ENCODE measurements at regions not wholly inside any gene's neighbourhood (a gene's known extent, or its start where the extent isn't known, plus 50 kb on each side); places are given as distances from the start of the nearest gene placed in this dataset.
"Not testable (repeated sequence)": the region's sequence is repeated elsewhere in the genome, so short reads cannot be mapped to it uniquely, and the experiment has no call there.

GRCh38 chr7:153190986-153191385 is 431.4 kb downstream of the ACTR3B start:
- no peaks in the 10 kb centered on the region for H3K36me3 ChIP-seq (ENCODE audit: insufficient read depth, low read length)
- DNase-seq = no peak
- no peak overlapping the region for H3K4me3 Mint-ChIP-seq
- H3K27me3 ChIP-seq (ENCODE audit: insufficient read depth, low read length, poor library complexity, severe bottlenecking) = no peaks in the 10 kb centered on the region
- no peak overlapping the region for H3K27ac ChIP-seq (ENCODE audit: low read depth, low read length)
- no peak overlapping the region for H3K4me3 ChIP-seq (ENCODE audit: low read length)
- no peaks in the 10 kb centered on the region for H3K4me1 ChIP-seq (ENCODE audit: insufficient read depth, low read length)
- CTCF ChIA-PET = no interaction called here
- H3K9me3 Mint-ChIP-seq = peaks cover 4 to 5% (median 5%) of the 10 kb centered on the region in 5 donors
- no peaks in the 10 kb centered on the region for H3K36me3 Mint-ChIP-seq
- no peak overlapping the region for H3K27ac Mint-ChIP-seq
- H3K4me1 Mint-ChIP-seq = no peaks in the 10 kb centered on the region
- peaks cover 0 to 3% of the 10 kb centered on the region in 2 donors for H3K27me3 Mint-ChIP-seq
- no peaks in the 10 kb centered on the region for H3K9me3 ChIP-seq (ENCODE audit: low read length)
- POLR2A ChIA-PET = no interaction called here

GRCh38 chr7:153193144-153193595 is 433.6 kb downstream of the ACTR3B start:
- CTCF ChIA-PET = no interaction called here
- H3K27me3 Mint-ChIP-seq = peaks cover 0 to 3% of the 10 kb centered on the region in 2 donors

GRCh38 chr7:153217032-153217431 is 457.5 kb downstream of the ACTR3B start:
- no peak overlapping the region for H3K27ac Mint-ChIP-seq

More at GRCh38 chr7:153193144-153193595, 433.6 kb downstream of the ACTR3B start:
- no peak overlapping the region for H3K4me3 Mint-ChIP-seq
- H3K9me3 ChIP-seq (ENCODE audit: low read length) = no peaks in the 10 kb centered on the region
- H3K4me3 ChIP-seq (ENCODE audit: low read length) = no peak overlapping the region
- H3K27ac ChIP-seq (ENCODE audit: low read depth, low read length) = no peak overlapping the region
- POLR2A ChIA-PET = no interaction called here
- no peaks in the 10 kb centered on the region for H3K4me1 ChIP-seq (ENCODE audit: insufficient read depth, low read length)
- no peaks in the 10 kb centered on the region for H3K36me3 ChIP-seq (ENCODE audit: insufficient read depth, low read length)
- H3K27ac Mint-ChIP-seq = no peak overlapping the region
- peaks cover 4 to 11% (median 5%) of the 10 kb centered on the region in 5 donors for H3K9me3 Mint-ChIP-seq
- H3K36me3 Mint-ChIP-seq = no peaks in the 10 kb centered on the region
- no peak for DNase-seq
- no peaks in the 10 kb centered on the region for H3K4me1 Mint-ChIP-seq
- H3K27me3 ChIP-seq (ENCODE audit: insufficient read depth, low read length, poor library complexity, severe bottlenecking) = no peaks in the 10 kb centered on the region

GRCh38 chr7:153224890-153225289 is 465.3 kb downstream of the ACTR3B start:
- Histone ChIP-seq H3K4me3 (ENCODE audit: low read length) (no peak overlapping the region), H3K4me1 (ENCODE audit: insufficient read depth, low read length) (no peaks in the 10 kb centered on the region), H3K27me3 (ENCODE audit: insufficient read depth, low read length, poor library complexity, severe bottlenecking) (no peaks in the 10 kb centered on the region), H3K27ac (ENCODE audit: low read depth, low read length) (no peak overlapping the region), H3K9me3 (ENCODE audit: low read length) (no peaks in the 10 kb centered on the region), H3K36me3 (ENCODE audit: insufficient read depth, low read length) (no peaks in the 10 kb centered on the region)
- POLR2A ChIA-PET = no interaction called here
- H3K27me3 Mint-ChIP-seq = no peaks in the 10 kb centered on the region
- DNase-seq = no peak
- CTCF ChIA-PET = no interaction called here
- peaks cover 19 to 47% (median 40%) of the 10 kb centered on the region in 5 donors for H3K9me3 Mint-ChIP-seq
- no peak overlapping the region for H3K4me3 Mint-ChIP-seq
- H3K27ac Mint-ChIP-seq = no peak overlapping the region
- H3K4me1 Mint-ChIP-seq = no peaks in the 10 kb centered on the region
- no peaks in the 10 kb centered on the region for H3K36me3 Mint-ChIP-seq

More at GRCh38 chr7:153217032-153217431, 457.5 kb downstream of the ACTR3B start:
- no peaks in the 10 kb centered on the region for H3K4me1 Mint-ChIP-seq
- ChIA-PET POLR2A (no interaction called here), CTCF (no interaction called here)
- no peaks in the 10 kb centered on the region for H3K27me3 ChIP-seq (ENCODE audit: insufficient read depth, low read length, poor library complexity, severe bottlenecking)
- no peaks in the 10 kb centered on the region for H3K36me3 ChIP-seq (ENCODE audit: insufficient read depth, low read length)
- no peaks in the 10 kb centered on the region for H3K9me3 ChIP-seq (ENCODE audit: low read length)
- H3K9me3 Mint-ChIP-seq = peaks cover 25 to 48% (median 44%) of the 10 kb centered on the region in 5 donors
- H3K4me1 ChIP-seq (ENCODE audit: insufficient read depth, low read length) = no peaks in the 10 kb centered on the region
- no peak overlapping the region for H3K27ac ChIP-seq (ENCODE audit: low read depth, low read length)
- H3K27me3 Mint-ChIP-seq = no peaks in the 10 kb centered on the region
- H3K36me3 Mint-ChIP-seq = peaks cover 0 to 11% (median 4%) of the 10 kb centered on the region in 3 donors
- H3K4me3 ChIP-seq (ENCODE audit: low read length) = no peak overlapping the region
- H3K4me3 Mint-ChIP-seq = no peak overlapping the region
- DNase-seq = no peak

GRCh38 chr7:153245136-153245535 is 485.6 kb downstream of the ACTR3B start:
- H3K9me3 ChIP-seq (ENCODE audit: low read length); POLR2A ChIA-PET; H3K36me3 Mint-ChIP-seq; H3K27ac ChIP-seq (ENCODE audit: low read depth, low read length); H3K36me3 ChIP-seq (ENCODE audit: insufficient read depth, low read length); H3K27ac Mint-ChIP-seq; H3K27me3 ChIP-seq (ENCODE audit: insufficient read depth, low read length, poor library complexity, severe bottlenecking); H3K9me3 Mint-ChIP-seq; H3K4me1 Mint-ChIP-seq; H3K4me3 Mint-ChIP-seq; CTCF ChIA-PET; H3K27me3 Mint-ChIP-seq; H3K4me1 ChIP-seq (ENCODE audit: insufficient read depth, low read length); H3K4me3 ChIP-seq (ENCODE audit: low read length); DNase-seq: not testable (repeated sequence)

GRCh38 chr7:153245809-153246208 is 486.3 kb downstream of the ACTR3B start:
- peaks cover 0 to 8% (median 5%) of the 10 kb centered on the region in 5 donors for H3K9me3 Mint-ChIP-seq
- H3K27me3 Mint-ChIP-seq = no peaks in the 10 kb centered on the region
- H3K27me3 ChIP-seq (ENCODE audit: insufficient read depth, low read length, poor library complexity, severe bottlenecking) = no peaks in the 10 kb centered on the region
- ChIA-PET POLR2A (no interaction called here), CTCF (no interaction called here)
- no peaks in the 10 kb centered on the region for H3K9me3 ChIP-seq (ENCODE audit: low read length)
- H3K36me3 Mint-ChIP-seq = no peaks in the 10 kb centered on the region
- no peaks in the 10 kb centered on the region for H3K36me3 ChIP-seq (ENCODE audit: insufficient read depth, low read length)
- no peak overlapping the region for H3K4me3 Mint-ChIP-seq
- no peak overlapping the region for H3K27ac Mint-ChIP-seq
- no peaks in the 10 kb centered on the region for H3K4me1 ChIP-seq (ENCODE audit: insufficient read depth, low read length)
- DNase-seq = no peak
- H3K27ac ChIP-seq (ENCODE audit: low read depth, low read length) = no peak overlapping the region
- H3K4me3 ChIP-seq (ENCODE audit: low read length) = no peak overlapping the region
- no peaks in the 10 kb centered on the region for H3K4me1 Mint-ChIP-seq

GRCh38 chr7:153247926-153248325 is 488.4 kb downstream of the ACTR3B start:
- POLR2A ChIA-PET = no interaction called here
- H3K27me3 Mint-ChIP-seq = no peaks in the 10 kb centered on the region

GRCh38 chr7:153258686-153259085 is 499.1 kb downstream of the ACTR3B start:
- Mint-ChIP-seq H3K27me3 (no peaks in the 10 kb centered on the region), H3K9me3 (peaks cover 0 to 6% (median 5%) of the 10 kb centered on the region in 5 donors), H3K4me1 (no peaks in the 10 kb centered on the region), H3K27ac (no peak overlapping the region), H3K4me3 (no peak overlapping the region), H3K36me3 (no peaks in the 10 kb centered on the region)
- H3K9me3 ChIP-seq (ENCODE audit: low read length) = no peaks in the 10 kb centered on the region
- no peak for DNase-seq
- H3K4me1 ChIP-seq (ENCODE audit: insufficient read depth, low read length) = no peaks in the 10 kb centered on the region
- no peak overlapping the region for H3K4me3 ChIP-seq (ENCODE audit: low read length)
- H3K36me3 ChIP-seq (ENCODE audit: insufficient read depth, low read length) = no peaks in the 10 kb centered on the region
- H3K27me3 ChIP-seq (ENCODE audit: insufficient read depth, low read length, poor library complexity, severe bottlenecking) = no peaks in the 10 kb centered on the region
- ChIA-PET POLR2A (no interaction called here), CTCF (no interaction called here)
- no peak overlapping the region for H3K27ac ChIP-seq (ENCODE audit: low read depth, low read length)

More at GRCh38 chr7:153247926-153248325, 488.4 kb downstream of the ACTR3B start:
- H3K27ac Mint-ChIP-seq = no peak overlapping the region
- Histone ChIP-seq H3K27ac (ENCODE audit: low read depth, low read length) (no peak overlapping the region), H3K4me3 (ENCODE audit: low read length) (no peak overlapping the region), H3K9me3 (ENCODE audit: low read length) (no peaks in the 10 kb centered on the region), H3K36me3 (ENCODE audit: insufficient read depth, low read length) (no peaks in the 10 kb centered on the region), H3K4me1 (ENCODE audit: insufficient read depth, low read length) (no peaks in the 10 kb centered on the region), H3K27me3 (ENCODE audit: insufficient read depth, low read length, poor library complexity, severe bottlenecking) (no peaks in the 10 kb centered on the region)
- CTCF ChIA-PET = no interaction called here
- no peak for DNase-seq
- H3K4me1 Mint-ChIP-seq = no peaks in the 10 kb centered on the region
- peaks cover 0 to 8% (median 0%) of the 10 kb centered on the region in 5 donors for H3K9me3 Mint-ChIP-seq
- no peaks in the 10 kb centered on the region for H3K36me3 Mint-ChIP-seq
- no peak overlapping the region for H3K4me3 Mint-ChIP-seq

GRCh38 chr7:153276394-153276793 is 516.8 kb downstream of the ACTR3B start:
- no peak for DNase-seq
- no peak overlapping the region for H3K27ac Mint-ChIP-seq
- peaks cover 11 to 26% (median 18%) of the 10 kb centered on the region in 5 donors for H3K9me3 Mint-ChIP-seq
- no peaks in the 10 kb centered on the region for H3K27me3 ChIP-seq (ENCODE audit: insufficient read depth, low read length, poor library complexity, severe bottlenecking)
- ChIA-PET POLR2A (no interaction called here), CTCF (no interaction called here)
- no peaks in the 10 kb centered on the region for H3K9me3 ChIP-seq (ENCODE audit: low read length)
- no peaks in the 10 kb centered on the region for H3K4me1 ChIP-seq (ENCODE audit: insufficient read depth, low read length)
- no peaks in the 10 kb centered on the region for H3K36me3 ChIP-seq (ENCODE audit: insufficient read depth, low read length)
- H3K36me3 Mint-ChIP-seq = peaks cover 0 to 2% (median 0%) of the 10 kb centered on the region in 3 donors
- no peaks in the 10 kb centered on the region for H3K4me1 Mint-ChIP-seq
- no peak overlapping the region for H3K4me3 ChIP-seq (ENCODE audit: low read length)
- no peak overlapping the region for H3K4me3 Mint-ChIP-seq
- no peak overlapping the region for H3K27ac ChIP-seq (ENCODE audit: low read depth, low read length)
- H3K27me3 Mint-ChIP-seq = no peaks in the 10 kb centered on the region
